Lung (tissue), 11 donors: ENCODE measurements at regions not wholly inside any gene's neighbourhood (a gene's known extent, or its start where the extent isn't known, plus 50 kb on each side); places are given as distances from the start of the nearest gene placed in this dataset.

Experiments used
- ATAC-seq: fragments of 200-7000 bp; cut with Tn5 transposase; one replicate; pipeline ENCODE4 v1.9.1; 2020; ENCODE audit warnings: moderate number of reproducible peaks; ENCODE audit not compliant: insufficient read depth, low FRiP score
- DNase-seq, 3 donors: peaks; one replicate each; pipeline ENCODE4 v3.0.0-alpha.2; 2013 to 2017
- H3K27ac ChIP-seq, 2 donors: one replicate each; pipeline ENCODE4 v1.5.1; 2013; ENCODE audit warnings: mild to moderate bottlenecking in 2 of 2, moderate library complexity in 2 of 2, control low read depth in 1 of 2, inconsistent platforms in 1 of 2, low read depth in 1 of 2, low read length in 1 of 2
- H3K27me3 ChIP-seq, 3 donors: one replicate each; pipeline ENCODE4 v1.5.1; 2013; ENCODE audit warnings: low read length in 2 of 3; ENCODE audit not compliant: control insufficient read depth in 3 of 3, insufficient read depth in 3 of 3
- H3K36me3 ChIP-seq, 4 donors: one replicate each; pipeline ENCODE4 v1.5.1; 2013; ENCODE audit warnings: low read length in 4 of 4, mild to moderate bottlenecking in 1 of 4, moderate library complexity in 1 of 4; ENCODE audit not compliant: control insufficient read depth in 4 of 4, insufficient read depth in 4 of 4
- H3K4me1 ChIP-seq, 5 donors: one replicate each; pipeline ENCODE4 v1.5.1; 2013; ENCODE audit warnings: low read length in 5 of 5, mild to moderate bottlenecking in 2 of 5, moderate library complexity in 1 of 5; ENCODE audit not compliant: control insufficient read depth in 5 of 5, insufficient read depth in 5 of 5
- H3K4me3 ChIP-seq: one replicate; pipeline ENCODE4 v1.5.1; 2013; ENCODE audit warnings: mild to moderate bottlenecking, control low read depth, moderate library complexity
- H3K9ac ChIP-seq, 2 donors: one replicate each; pipeline ENCODE4 v1.5.1; 2013; ENCODE audit warnings: low read length in 2 of 2, control low read depth in 1 of 2; ENCODE audit not compliant: insufficient read depth in 1 of 2
- H3K9me3 ChIP-seq, 4 donors: one replicate each; pipeline ENCODE4 v1.5.1; 2013; ENCODE audit warnings: low read length in 3 of 4, mild to moderate bottlenecking in 1 of 4, moderate library complexity in 1 of 4; ENCODE audit not compliant: control insufficient read depth in 4 of 4, insufficient read depth in 3 of 4
- WGBS, 2 donors: extraction: QIAGEN DNeasy Blood & Tissue Kit; methylation state at CpG; one replicate each; pipeline ENCODE4 v1.1.7; 2013; 5-methylcytosine and 5-hydroxymethylcytosine counted together
- TF ChIP-seq, protein P1 (sequence below): IDR thresholded peaks from 2 replicates; pipeline ENCODE4 v1.5.1; 2012; ENCODE audit warnings: mild to moderate bottlenecking; ENCODE audit errors: control extremely low read depth, extremely low read depth
- donor health status: control.
- donor health status: control.
- donor health status: Bipolar disorder and iron deficiency.
- donor health status: healthy.
- donor health status: DM: yes; HTN: yes; CAD: no.

DNA sequence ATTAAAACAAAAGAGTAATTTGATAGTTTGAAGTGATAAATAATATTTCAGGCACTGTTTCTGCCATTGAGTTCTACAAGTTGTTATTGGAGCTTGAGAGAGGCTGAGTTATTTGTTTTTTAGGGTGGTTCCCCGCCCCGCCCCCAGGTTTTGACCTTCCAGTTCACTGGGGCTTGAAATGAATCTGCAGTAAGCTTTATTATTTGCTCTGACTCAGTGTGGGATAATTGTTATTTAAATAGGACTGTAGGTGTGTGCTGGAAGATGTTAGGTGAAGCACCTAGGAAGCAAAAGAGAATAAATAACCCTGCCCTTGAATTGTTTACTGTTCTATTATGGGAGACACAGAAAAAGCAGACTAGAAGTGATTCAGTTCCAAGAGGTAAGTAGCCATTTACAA, 81.2 kb upstream of the KCNIP4 start:
- no peak overlapping the region for H3K9ac ChIP-seq
- H3K4me3 ChIP-seq = no peak overlapping the region
- WGBS, 2 donors = 85 to 92% methylated on average over 2 of the region's 2 CpGs
- ATAC-seq (no peak), DNase-seq (no peak)
- peaks cover 0 to 2% (median 0%) of the 10 kb centered on the region in 4 donors for H3K9me3 ChIP-seq
- H3K27me3 ChIP-seq = no peaks in the 10 kb centered on the region
- H3K27ac ChIP-seq = no peak overlapping the region
- TF ChIP-seq, protein P1, sequence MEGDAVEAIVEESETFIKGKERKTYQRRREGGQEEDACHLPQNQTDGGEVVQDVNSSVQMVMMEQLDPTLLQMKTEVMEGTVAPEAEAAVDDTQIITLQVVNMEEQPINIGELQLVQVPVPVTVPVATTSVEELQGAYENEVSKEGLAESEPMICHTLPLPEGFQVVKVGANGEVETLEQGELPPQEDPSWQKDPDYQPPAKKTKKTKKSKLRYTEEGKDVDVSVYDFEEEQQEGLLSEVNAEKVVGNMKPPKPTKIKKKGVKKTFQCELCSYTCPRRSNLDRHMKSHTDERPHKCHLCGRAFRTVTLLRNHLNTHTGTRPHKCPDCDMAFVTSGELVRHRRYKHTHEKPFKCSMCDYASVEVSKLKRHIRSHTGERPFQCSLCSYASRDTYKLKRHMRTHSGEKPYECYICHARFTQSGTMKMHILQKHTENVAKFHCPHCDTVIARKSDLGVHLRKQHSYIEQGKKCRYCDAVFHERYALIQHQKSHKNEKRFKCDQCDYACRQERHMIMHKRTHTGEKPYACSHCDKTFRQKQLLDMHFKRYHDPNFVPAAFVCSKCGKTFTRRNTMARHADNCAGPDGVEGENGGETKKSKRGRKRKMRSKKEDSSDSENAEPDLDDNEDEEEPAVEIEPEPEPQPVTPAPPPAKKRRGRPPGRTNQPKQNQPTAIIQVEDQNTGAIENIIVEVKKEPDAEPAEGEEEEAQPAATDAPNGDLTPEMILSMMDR = no peak
- no peaks in the 10 kb centered on the region for H3K36me3 ChIP-seq
- H3K4me1 ChIP-seq = no peaks in the 10 kb centered on the region

DNA sequence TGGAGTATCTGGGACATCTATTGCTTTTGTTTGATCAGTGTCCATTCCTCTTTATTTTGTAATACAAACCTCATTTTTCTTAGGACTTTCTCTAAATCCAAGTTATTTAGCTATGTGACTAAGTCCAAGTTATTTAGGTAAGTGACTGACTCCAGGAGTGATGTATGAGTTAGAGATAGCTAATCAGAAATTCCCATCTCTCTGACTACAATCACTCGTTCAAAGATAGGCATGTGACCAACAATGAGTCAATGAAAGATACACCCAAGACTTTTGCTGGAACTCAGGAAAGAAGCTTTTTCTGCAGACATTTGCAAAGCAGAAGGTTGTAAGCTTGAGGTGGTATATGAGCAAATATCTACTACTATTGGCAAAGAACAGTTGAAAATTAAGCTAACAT, 72.5 kb upstream of the KCNIP4 start:
- Histone ChIP-seq H3K4me1 (no peaks in the 10 kb centered on the region), H3K36me3 (no peaks in the 10 kb centered on the region), H3K4me3 (no peak overlapping the region), H3K27ac (no peak overlapping the region), H3K9me3 (no peaks in the 10 kb centered on the region), H3K27me3 (no peaks in the 10 kb centered on the region), H3K9ac (no peak overlapping the region)
- ATAC-seq = no peak
- WGBS, 2 donors = 58 to 64% methylated on average over 1 of the region's 1 CpG
- no peak for DNase-seq
- TF ChIP-seq, protein P1 = no peak

DNA sequence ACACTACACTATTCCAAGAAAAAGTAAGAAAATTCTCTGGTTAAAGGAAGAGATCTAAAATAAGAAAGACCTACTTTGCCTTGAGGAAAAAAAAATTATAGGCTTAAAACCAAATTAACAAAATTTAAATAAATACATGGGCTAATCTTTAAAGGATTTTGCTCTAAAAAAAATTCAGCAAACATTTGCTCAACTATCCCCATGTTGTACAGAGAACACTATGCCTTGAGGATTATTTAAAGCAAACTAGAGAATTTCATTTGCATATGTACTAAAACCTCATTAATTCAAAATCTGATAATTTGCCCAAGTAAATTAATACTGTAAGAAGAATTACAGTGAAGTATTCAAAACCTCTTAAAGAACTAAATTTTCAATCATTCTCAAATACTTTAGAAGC, 71.6 kb upstream of the KCNIP4 start:
- no peak overlapping the region for H3K4me3 ChIP-seq
- DNase-seq (no peak), ATAC-seq (no peak)
- H3K27me3 ChIP-seq = no peaks in the 10 kb centered on the region
- TF ChIP-seq, protein P1 = no peak
- no peaks in the 10 kb centered on the region for H3K36me3 ChIP-seq
- no peak overlapping the region for H3K27ac ChIP-seq
- H3K4me1 ChIP-seq = no peaks in the 10 kb centered on the region
- no peaks in the 10 kb centered on the region for H3K9me3 ChIP-seq
- H3K9ac ChIP-seq = no peak overlapping the region

DNA sequence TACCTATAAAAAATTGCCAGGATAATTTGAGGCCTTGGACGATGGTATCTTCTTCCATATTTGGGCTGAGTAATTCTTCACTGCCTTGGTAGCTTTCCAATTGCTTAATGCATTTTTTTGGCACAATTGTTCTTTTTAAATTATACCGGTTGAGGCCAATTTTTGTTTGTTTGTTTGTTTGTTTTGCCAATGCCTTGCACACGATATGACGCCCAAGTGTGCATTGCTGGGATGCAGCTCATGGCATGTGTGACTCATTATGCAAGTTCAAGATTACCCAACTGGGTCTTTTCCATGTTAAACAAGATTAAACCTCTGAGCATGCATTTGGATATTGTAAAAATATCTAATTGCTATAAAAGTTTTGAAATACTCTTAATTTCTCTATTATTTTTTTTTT, 71.1 kb upstream of the KCNIP4 start:
- no peak for ATAC-seq
- Histone ChIP-seq H3K9ac (no peak overlapping the region), H3K27ac (no peak overlapping the region)

More for the DNA sequence above, 71.1 kb upstream of the KCNIP4 start:
- 73 to 83% methylated on average over 4 of the region's 4 CpGs for WGBS, 2 donors
- no peaks in the 10 kb centered on the region for H3K27me3 ChIP-seq
- no peaks in the 10 kb centered on the region for H3K9me3 ChIP-seq
- no peaks in the 10 kb centered on the region for H3K4me1 ChIP-seq
- no peak overlapping the region for H3K4me3 ChIP-seq
- H3K36me3 ChIP-seq = no peaks in the 10 kb centered on the region
- no peak for DNase-seq
- TF ChIP-seq, protein P1 = no peak
